ENCODE measurements at regions not wholly inside any gene's neighbourhood (a gene's known extent, or its start where the extent isn't known, plus 50 kb on each side); places are given as distances from the start of the nearest gene placed in this dataset.

DNA sequence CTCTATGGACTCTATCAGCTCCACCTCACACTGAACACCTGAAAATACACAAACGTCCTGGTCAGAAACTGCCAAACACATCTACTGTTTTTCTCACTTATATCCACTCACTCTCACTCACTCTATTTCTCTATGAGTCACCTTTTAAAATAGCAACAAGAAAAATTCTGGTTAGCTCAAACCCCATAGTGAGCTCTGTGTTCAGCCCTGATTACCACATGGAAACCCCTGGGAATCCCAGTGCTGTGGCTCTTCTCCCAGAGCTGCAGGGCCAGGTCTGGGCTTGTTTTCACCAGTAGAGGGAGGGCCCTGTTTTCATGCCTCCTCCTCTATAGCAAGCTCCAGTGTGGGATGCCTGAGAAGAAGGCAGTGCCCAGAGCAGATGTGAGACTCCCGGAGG lies 1126.1 kb downstream of the TMEM121 start:
- no peaks in the 10 kb centered on the region for H3K9me2 ChIP-seq (ENCODE audit: insufficient read depth)

More for the DNA sequence above, 1126.1 kb downstream of the TMEM121 start:
- H3K4me2 ChIP-seq: no peak overlapping the region
- no peak overlapping the region for H3K4me3 ChIP-seq
- Mint-ChIP-seq H3K36me3 (ENCODE audit: low read depth) (peaks cover 50% of the 10 kb centered on the region), H3K27ac (no peak overlapping the region), H3K4me1 (no peaks in the 10 kb centered on the region), H3K9me3 (peaks cover 93% of the 10 kb centered on the region), H3K4me3 (no peak overlapping the region), H3K27me3 (ENCODE audit: insufficient read depth, low read depth, poor library complexity) (peaks cover 2% of the 10 kb centered on the region)
- H4K20me1 ChIP-seq (replicated peaks; ENCODE audit: insufficient read depth): no peaks in the 10 kb centered on the region
- no peaks in the 10 kb centered on the region for H3K79me2 ChIP-seq (replicated peaks; ENCODE audit: insufficient read depth)
- no peaks in the 10 kb centered on the region; the same call in 1 of the 2 replicates for H3K36me3 ChIP-seq (ENCODE audit: insufficient read depth)
- no peaks in the 10 kb centered on the region for H3K27me3 ChIP-seq (ENCODE audit: insufficient read depth)
- no peak for DNase-seq (ENCODE audit: low spot score)
- no peak overlapping the region for H2AFZ ChIP-seq
- no peaks in the 10 kb centered on the region for H3F3A ChIP-seq (replicated peaks; ENCODE audit: low read depth)
- TF ChIP-seq, protein P1, sequence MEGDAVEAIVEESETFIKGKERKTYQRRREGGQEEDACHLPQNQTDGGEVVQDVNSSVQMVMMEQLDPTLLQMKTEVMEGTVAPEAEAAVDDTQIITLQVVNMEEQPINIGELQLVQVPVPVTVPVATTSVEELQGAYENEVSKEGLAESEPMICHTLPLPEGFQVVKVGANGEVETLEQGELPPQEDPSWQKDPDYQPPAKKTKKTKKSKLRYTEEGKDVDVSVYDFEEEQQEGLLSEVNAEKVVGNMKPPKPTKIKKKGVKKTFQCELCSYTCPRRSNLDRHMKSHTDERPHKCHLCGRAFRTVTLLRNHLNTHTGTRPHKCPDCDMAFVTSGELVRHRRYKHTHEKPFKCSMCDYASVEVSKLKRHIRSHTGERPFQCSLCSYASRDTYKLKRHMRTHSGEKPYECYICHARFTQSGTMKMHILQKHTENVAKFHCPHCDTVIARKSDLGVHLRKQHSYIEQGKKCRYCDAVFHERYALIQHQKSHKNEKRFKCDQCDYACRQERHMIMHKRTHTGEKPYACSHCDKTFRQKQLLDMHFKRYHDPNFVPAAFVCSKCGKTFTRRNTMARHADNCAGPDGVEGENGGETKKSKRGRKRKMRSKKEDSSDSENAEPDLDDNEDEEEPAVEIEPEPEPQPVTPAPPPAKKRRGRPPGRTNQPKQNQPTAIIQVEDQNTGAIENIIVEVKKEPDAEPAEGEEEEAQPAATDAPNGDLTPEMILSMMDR (conservative IDR thresholded peaks at IDR 0.05; ENCODE audit: low read depth in 2 of 2): no peak
- no peak for TF ChIP-seq ZNF114 (CRISPR knock-in tag; IDR thresholded peaks at IDR 0.05)
- no peak for TF ChIP-seq EZH2phosphoT487 (IDR thresholded peaks at IDR 0.05; ENCODE audit: unreplicated experiment)
- TF ChIP-seq ZNF331 (CRISPR knock-in tag; IDR thresholded peaks at IDR 0.05; ENCODE audit: low read depth): no peak
- no peak for TF ChIP-seq CREB1 (CRISPR knock-in tag; IDR thresholded peaks at IDR 0.05; ENCODE audit: low read depth)
- no peak for TF ChIP-seq EZH2 (IDR thresholded peaks at IDR 0.05; ENCODE audit: low read depth, unreplicated experiment)
- TF ChIP-seq JUNB (IDR thresholded peaks at IDR 0.05; ENCODE audit: unreplicated experiment): no peak
- no peak for TF ChIP-seq STAT1 (IDR thresholded peaks at IDR 0.05; ENCODE audit: unreplicated experiment)
- TF ChIP-seq, protein P2, sequence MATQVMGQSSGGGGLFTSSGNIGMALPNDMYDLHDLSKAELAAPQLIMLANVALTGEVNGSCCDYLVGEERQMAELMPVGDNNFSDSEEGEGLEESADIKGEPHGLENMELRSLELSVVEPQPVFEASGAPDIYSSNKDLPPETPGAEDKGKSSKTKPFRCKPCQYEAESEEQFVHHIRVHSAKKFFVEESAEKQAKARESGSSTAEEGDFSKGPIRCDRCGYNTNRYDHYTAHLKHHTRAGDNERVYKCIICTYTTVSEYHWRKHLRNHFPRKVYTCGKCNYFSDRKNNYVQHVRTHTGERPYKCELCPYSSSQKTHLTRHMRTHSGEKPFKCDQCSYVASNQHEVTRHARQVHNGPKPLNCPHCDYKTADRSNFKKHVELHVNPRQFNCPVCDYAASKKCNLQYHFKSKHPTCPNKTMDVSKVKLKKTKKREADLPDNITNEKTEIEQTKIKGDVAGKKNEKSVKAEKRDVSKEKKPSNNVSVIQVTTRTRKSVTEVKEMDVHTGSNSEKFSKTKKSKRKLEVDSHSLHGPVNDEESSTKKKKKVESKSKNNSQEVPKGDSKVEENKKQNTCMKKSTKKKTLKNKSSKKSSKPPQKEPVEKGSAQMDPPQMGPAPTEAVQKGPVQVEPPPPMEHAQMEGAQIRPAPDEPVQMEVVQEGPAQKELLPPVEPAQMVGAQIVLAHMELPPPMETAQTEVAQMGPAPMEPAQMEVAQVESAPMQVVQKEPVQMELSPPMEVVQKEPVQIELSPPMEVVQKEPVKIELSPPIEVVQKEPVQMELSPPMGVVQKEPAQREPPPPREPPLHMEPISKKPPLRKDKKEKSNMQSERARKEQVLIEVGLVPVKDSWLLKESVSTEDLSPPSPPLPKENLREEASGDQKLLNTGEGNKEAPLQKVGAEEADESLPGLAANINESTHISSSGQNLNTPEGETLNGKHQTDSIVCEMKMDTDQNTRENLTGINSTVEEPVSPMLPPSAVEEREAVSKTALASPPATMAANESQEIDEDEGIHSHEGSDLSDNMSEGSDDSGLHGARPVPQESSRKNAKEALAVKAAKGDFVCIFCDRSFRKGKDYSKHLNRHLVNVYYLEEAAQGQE (IDR thresholded peaks at IDR 0.05; ENCODE audit: unreplicated experiment): no peak
- no peak for TF ChIP-seq NANOG (IDR thresholded peaks at IDR 0.05; ENCODE audit: borderline replicate concordance)
- no peak for TF ChIP-seq ZNF462 (CRISPR knock-in tag; IDR thresholded peaks at IDR 0.05)
- TF ChIP-seq ETS1 (IDR thresholded peaks at IDR 0.05): no peak
- TF ChIP-seq POLR2AphosphoS5 (IDR thresholded peaks at IDR 0.05; ENCODE audit: low read depth): no peak
- no peak overlapping the region for H3K27ac ChIP-seq (ENCODE audit: low read depth)
- ATAC-seq: no peak
- H3K4me1 ChIP-seq (ENCODE audit: insufficient read depth): no peaks in the 10 kb centered on the region
